ELR (cell line): ENCODE measurements at regions not wholly inside any gene's neighbourhood (a gene's known extent, or its start where the extent isn't known, plus 50 kb on each side); places are given as distances from the start of the nearest gene placed in this dataset.
"Not testable (repeated sequence)": the region's sequence is repeated elsewhere in the genome, so short reads cannot be mapped to it uniquely, and the experiment has no call there.

ENCODE experiments used
- DNase-seq: peaks from one replicate; pipeline ENCODE4 v3.0.0-alpha.2; 2015; ENCODE audit warnings: low read depth

DNA sequence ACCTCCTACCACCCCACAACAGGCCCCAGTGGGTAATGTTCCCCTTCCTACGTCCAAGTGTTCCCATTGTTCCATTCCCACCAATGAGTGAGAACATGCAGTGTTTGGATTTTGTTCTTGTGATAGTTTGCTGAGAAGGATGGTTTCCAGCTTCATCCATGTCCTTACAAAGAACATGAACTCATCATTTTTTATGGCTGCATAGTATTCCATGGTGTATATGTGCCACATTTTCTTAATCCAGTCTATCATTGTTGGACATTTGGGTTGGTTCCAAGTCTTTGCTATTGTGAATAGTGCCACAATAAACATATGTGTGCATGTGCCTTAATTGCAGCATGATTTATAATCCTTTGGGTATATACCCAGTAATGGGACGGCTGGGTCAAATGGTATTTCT, 81.6 kb downstream of the P2RY10 start:
- DNase-seq = not testable (repeated sequence)

DNA sequence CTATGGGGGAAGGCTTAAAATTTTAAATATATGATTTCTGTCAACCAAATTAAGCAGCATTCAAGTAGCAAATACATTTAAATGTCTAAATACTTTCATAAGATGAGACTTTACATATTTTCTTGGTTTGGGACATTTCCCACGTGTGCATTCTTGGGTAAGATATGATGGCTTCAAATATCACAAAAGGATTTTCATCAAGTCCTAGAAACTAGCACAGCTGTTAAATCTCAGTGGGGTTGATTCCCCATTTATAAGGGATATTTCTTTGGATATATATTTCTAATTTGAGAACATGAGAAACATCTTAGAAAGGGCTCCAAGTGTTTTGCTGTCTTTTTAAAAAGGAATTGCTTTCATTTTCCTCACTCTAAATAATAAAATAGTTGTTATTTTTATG, 90.2 kb downstream of the P2RY10 start:
- DNase-seq = no peak

DNA sequence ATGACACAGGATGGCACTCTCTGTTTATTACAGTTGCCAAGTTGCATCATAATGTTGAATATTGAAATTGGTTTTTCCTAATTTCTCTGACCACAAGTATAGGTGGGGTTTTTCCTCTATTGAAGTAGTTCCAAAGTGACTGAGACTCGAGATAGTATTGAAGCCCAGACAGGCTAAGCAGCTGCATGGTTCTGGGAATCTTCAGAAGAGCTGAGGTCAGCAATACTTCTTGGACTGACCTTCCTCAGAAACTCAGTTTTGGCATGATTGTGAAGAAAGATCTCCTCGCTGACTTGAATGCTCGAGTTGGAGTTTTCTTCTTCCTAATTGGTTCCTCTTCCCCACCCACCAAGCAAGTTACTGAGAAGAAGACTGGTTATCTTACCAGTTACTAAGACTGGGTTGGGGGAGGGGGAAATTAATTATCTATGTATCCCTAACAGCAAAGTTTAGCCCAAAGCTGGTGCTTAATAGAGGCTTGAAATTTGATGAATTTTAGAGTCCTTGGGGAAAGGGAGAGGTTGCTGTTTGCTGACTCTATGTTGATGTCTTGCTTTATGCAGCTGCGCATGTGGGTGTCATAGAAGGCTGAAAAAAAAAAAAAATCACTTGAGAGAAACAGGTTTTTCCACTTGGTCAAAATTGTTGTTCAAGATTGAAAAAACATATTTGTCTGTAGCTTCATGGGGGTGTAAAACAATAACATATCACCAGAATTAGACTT, 91.1 kb downstream of the P2RY10 start:
- no peak for DNase-seq

DNA sequence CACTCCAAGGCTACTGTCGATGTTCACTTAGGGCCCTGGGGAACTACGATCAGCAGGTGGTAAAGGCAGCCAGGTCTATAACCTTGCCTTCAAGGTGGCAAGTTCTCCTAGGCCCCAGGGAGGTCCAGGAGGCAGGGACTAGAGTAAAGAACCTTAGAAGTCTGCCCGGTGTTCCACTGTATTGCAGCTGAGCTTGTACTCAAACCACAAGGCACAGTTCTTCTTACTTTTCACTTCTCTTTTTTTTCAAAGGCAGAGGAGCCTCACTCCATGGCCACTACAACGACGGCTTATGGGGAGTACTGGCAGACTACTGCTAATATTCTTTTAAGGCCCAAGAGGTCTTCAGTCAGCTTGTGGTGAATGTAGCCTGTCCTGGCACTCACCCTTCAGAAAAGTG, 78.8 kb upstream of the GPR174 start:
- DNase-seq = no peak

DNA sequence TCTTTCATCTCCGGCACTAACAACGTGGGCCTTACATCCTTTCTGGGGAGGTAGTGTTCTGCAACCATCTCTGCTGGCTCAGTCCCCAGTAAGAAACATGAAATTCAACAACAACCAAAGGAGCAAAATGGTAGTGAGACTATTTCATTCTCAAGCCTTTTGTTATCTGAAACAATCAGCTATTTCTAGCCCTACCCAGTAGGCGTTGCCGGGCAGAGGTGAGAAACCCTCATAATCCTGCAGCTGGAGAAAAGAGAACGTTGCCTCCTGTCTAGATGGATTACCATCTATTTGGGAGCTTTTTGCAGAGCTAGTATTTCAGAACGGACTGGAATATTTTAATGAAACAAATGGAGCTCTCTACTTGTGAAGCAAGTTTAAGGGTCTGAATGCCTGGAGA, 66.4 kb upstream of the GPR174 start:
- no peak for DNase-seq

DNA sequence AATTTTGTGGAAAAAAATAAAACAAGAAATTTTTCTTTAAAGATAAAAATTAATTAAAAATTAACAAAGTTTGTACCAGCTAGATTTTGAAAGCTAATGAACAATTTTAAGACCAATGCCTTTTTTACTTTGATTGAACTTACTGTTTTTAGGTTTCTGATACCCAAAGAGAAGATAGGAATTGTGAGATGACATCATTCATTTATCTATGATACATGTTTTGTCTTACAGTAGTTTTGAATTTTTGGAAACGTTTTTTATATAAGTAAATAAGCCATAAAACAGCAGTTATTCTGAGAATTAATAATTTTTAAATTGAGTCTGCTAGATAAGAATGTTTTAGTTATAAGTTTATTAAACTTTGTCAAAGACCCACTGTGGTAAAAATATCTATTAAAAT, 65.0 kb upstream of the GPR174 start:
- DNase-seq = no peak

DNA sequence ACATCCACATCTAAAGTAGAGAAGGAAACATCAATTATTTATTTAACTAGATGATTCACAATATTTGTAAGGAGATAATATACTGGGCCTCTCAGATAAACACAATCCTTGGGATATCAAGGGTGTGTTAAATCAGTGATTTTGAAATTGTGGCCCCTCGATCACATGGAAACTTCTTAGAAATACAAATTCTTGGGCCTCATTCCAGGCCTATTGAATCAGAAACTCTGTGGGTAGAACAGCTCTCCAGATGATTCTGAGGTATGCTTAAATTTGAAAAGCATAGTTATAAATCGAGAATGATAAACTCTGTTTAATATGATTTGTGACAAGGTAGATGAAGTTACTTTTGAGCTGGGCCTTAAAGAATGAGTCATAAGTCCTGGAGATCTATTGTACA, 64.3 kb upstream of the GPR174 start:
- no peak for DNase-seq

DNA sequence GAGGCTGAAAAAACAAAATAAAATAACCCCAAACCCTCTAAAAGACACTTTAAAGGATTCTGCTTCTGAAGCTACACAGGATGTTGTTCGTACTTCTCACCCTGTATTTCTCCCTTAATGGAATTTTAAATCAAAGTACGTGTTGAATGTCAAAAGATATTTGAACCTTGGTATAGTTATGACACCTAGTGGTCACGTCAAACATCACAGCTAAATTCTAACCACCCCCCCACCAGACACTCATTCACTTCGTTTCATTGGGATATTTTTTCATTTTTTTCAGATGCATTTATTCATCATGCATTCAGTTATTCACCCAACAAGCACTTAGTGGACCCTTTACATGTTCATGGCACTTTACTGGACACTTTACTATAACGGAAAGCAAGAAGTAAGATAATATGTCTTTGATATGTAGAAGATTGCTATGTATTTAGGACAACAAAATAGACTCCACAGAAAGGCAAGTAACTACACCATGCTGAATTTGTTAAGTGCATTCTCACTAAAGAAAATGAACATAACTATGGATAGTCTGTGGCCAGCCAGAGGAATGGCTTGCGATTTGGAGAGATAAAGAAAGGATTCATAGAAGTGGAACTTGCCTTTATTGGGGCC, 62.5 kb upstream of the GPR174 start:
- DNase-seq = peak; percentile 28

DNA sequence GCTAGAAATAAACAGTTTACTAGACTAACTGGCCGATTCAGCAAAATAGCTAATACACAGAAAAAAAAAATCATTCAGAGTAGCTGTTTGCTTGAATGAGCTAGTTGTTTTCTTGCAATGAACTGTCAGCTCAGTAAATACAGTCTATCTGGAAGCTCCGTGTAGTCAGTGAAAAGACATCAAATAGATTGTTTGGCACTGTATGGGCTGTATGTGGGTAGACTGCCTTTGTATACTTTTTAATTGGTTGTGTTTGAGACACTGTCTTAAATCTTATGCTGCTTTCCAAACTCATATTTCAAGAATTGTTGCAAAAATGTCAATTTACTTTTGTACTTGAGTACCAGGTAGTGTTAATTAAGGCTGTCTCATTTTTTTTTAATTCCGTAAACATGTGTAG, 61.6 kb upstream of the GPR174 start:
- DNase-seq = no peak

DNA sequence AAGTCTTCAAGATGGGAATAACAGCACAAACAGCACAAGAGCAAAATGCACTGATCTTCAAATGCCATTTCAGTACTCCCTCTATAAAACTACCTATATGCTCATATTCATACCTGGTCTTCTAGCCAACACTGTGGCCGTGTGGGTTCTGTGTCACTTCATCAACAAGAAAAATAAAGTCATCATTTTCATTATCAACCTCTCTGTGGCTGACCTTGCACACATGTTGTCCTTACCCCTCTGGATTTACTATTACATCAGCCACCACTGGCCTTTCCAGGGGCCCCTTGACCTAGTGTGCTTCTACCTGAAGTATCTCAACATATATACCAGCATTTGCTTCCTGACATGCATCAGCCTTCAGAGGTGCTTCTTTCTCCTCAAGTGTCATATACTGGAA, 59.6 kb upstream of the GPR174 start:
- no peak for DNase-seq

DNA sequence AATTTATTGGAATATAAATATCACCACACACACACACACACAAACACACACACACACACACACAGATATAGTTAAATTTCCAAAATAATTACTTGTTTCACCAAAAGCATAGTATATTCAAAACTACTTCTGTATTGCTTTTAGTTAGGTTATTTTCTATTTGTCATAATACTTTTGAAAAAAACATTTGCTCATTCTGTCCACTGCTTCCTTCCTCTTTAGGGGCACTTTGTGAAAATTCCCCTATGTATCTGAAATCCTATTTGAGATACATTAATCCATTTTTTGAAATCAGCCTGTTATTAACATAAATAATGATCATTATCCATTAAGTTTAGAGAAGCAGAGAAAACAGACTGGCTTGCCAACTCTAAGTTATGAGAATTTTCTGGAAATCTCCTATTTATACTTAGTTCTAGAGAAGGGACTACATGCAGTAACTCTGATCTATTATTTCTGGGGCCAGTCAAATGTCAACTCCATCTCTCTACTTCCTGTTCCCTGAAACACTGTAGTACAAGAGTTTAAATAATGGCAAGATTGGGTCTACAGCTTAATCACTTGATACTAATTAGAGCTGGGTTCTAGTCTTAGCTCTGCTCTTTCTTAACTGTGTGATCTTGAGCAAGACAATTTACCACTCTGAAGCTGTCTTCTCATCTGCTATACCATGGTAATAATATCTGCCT, 54.4 kb upstream of the GPR174 start:
- no peak for DNase-seq

DNA sequence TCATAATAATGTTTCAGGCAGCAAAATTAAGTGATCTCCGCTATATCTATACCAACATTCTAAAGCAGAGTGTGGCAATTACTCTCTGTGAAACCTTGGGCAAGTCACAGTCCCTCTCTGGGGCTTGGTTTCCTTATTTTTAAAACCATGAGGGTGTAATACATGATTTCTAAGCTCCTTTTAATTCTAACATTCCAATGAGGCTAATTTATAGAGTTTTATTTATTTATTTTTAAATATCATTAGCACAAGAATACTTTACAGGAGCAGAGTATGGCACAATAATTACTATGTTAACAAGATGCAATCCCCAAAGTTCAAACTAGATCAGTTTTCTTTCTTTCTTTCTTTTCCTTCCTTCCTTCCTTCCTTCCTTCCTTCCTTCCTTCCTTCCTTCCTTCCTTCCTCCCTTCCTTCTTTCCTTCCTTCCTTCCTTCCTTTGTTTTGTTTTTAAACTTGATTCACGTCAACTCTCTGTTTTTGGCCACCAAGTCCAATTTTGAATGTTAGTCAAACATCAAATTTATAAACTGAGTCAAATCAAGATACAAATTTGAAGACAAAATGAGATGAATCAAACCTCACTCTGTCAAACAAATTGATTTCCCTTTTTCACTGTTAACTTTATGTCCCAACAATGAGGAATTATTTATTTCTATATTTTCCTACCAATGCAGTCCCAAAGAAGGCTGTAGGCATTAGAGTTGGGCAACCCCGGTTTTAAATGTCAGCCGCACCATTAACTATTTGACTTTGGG, 50.2 kb upstream of the GPR174 start:
- DNase-seq = no peak
